Forelimb muscle (tissue), 1 donor: ENCODE measurements at regions not wholly inside any gene's neighbourhood (a gene's known extent, or its start where the extent isn't known, plus 50 kb on each side); places are given as distances from the start of the nearest gene placed in this dataset.

Source experiments
- DNase-seq: peaks from one replicate; pipeline ENCODE4 v3.0.0-alpha.2; 2013; ENCODE audit warnings: low read depth

DNA sequence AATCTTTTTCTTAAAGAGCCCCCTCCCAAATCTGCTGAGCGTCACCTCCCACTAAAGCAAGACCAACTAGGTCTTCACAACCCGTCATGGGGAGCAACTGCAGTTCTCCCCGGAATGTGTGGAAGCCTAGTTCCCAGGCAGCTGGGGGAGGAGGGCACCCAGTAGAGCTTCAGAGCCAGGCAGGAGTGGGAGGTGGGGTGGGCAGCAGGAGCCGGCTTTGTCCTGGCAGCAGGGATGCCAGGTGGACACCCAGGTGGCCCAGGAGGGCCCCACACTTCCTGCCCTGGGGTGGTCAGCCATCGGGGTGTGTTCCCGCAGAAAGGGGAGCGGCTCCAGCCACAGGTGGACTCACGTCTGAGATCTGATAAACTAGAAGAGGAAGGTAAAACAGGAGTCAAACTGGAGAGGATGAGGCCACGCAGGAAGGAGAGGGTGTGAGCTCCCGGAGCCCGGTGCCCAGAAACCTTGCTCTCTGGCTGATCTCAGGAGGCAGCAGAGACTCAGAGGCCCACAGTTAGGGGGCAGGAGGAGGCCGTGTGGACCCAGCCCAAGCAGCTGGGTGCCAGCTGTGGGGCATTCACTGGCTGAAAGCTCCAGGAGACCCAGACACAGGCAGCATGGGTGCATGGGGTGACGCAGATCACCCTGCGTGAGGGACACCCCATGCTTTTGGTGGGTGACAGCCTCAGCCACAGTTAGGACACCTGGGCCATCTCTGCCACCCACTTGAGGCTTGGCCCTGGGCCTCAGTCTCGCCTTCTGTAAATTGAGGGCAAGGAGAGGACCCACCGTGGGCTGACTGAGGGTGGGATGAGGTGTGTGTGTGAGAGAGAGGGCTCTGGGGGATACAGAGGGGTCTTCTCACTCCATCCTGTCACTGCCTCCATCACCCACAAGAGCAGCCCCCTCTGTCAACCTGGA lies 260.8 kb upstream of the TNRC6C start:
- DNase-seq = no peak

DNA sequence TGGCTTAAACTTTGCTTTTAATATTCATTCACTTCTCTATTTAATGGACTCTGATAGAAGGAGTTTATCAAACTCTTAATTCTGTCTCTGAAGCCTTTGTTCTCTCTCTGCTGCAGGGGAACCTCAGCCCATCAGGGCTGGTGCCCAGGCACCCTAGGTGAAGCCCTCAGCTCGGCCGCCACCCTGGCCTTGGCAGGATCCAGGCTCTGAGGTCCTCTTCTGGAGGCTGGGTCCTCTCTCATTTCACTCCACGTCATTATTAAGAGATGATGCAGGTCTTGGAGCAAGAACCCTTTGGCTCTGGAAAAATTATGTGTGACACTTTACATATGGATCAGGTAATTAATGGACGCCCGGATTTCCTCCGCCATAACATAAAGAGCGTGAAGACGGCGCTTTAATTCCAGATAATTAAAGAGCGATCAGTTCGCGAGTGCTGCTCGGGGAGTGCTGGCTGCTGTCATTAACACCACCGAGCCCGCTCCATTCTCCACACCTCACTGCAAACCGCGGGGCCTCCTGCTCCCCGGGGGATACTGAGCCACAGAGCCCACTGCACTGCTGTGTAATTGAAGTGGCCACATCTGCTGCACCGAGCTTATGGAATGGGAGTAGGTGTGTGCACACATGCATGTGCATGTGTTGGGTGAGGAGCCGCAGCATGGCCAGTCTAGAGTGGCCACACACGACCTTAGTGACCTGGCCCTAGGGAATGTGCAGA lies 259.4 kb upstream of the TNRC6C start:
- no peak for DNase-seq

DNA sequence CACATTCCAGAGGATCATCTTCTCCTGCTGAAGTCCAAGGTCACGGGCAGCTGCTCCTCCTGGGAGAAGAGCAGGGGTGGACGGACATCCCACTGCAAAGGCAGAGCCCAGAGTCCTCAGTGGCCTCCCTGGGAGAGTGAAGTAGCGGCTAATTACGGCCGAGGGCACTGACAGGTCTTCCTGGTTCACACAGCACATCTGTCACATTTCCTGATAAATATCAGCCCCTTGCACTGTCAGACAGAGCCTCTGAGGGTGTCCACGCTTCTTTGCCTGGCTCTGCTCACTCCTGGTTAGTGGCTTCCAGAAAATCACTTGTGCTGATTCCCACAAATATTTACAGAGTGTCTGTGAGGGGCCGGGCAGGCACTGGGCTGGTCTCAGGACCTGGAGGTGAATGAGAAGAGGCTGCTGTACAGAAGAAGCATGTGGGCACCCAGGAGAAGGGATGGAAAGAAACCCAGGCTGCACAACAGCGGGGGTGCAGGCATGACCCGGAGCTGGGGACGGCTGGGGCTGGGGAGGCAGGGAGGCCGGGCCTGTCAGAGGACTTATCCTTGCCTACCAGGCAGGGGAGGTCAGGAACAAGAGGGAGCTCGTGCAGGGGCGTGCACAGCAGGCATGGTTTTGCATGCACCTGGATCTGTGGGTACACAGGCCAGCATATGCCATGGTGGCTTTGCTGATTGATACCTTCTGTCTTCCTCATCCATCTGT lies 258.2 kb upstream of the TNRC6C start:
- no peak for DNase-seq

DNA sequence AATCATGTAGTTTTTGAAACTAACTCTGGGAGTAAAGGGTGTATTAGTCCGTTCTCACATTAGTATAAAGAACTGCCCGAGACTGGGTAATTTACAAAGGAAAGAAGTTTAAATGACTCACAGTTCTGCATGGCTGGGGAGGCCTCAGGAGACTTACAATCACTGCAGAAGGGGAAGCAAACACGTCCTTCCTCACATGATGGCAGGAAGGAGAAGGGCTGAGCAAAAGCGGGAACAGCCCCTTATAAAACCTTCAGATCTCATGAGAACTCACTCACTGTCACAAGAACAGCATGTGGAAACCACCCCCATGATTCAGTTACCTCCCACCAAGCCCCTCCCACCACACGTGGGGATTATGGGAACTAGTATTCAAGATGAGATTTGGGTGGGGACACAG lies 256.5 kb upstream of the TNRC6C start:
- DNase-seq = no peak

DNA sequence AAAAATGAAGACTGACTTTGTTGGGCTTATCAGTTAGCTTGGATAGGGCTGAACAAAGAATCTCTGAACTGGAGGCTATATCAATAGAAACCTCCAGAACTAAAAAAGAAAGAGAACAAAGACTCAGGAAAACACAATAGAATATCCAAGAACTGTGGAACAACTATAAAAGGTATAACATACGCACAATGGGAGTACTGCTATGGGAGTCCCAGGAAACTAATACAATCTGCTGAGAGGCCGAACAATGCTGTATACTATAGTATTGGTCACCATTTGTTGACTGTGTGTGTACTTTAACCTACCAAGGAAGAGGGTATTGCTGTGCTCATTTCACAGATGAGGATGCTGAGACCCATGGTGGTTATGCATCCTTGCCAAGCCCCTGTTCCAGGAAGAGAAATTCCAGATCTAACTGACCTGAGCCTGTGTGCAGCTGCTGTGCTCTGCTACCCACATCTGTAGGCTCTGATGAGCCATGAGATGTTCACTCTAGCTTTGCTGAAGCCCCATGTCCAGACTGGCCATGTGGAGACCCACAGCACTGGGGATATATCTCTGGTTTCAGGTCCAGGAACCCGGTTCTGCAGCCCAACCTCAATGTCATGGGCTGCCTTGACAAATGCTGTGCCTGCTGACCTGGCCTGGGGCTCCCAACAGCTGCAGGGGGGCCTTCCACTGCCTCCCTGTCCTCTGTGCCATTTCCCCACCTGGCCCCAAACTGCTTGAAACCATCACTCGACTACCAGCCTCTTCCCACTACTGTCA lies 254.3 kb upstream of the TNRC6C start:
- DNase-seq = no peak

DNA sequence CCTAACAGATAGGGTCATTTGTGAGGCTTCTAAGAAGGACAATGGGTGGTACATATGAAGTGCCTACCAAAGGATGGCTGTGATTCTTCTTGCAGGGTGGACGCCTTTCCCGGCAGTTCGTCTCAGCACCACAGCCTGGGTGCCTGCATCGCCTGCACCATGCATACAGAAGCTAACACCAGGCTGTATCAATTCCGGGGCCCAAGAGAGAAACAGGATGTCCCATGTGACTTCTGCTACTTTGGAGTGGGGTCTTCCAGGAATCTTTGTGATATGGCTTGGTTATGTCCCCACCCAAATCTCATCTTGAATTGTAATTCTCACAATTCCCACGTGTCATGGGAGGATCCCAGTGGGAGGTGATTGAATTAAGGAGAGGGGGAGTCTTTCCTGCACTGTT lies 251.6 kb upstream of the TNRC6C start:
- no peak for DNase-seq

DNA sequence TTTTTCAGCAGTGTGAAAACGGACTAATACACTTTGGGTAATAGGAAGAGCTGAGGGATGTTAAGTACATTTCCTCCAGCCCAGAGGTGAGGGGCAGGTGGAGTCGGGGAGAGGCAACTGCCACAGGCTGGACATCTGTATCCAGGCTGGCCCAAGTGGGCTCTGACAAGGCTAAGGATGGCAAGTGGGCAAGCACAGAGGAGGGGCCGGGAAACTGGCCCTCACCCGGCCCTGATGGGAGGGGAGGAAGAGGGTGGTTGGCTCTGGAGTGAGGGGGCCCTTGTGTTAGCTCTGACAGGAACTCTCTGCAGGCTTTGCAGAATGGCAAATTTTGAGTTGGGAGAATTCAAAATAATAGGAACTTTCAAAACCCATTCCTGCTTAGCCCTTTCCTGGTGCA lies 251.0 kb upstream of the TNRC6C start:
- DNase-seq = no peak

DNA sequence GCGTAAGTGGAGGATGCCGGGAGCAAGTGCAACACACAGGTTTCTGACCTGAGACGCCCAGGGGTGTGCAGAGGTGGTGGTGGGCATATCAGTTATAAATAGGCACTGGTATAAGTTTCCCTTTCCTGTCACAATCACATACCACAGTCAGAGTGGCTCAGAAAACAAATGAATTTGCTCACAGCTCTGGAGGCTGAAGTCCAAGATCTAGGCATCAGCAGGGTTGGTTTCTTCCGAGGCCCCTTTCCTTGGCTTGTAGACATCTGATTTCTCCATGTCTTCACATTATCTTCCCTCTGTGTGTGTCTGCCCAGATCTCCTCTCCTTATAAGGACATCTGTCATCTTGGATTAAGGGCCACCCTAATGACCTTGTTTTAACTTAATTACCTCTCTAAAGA lies 250.5 kb upstream of the TNRC6C start:
- DNase-seq = no peak

DNA sequence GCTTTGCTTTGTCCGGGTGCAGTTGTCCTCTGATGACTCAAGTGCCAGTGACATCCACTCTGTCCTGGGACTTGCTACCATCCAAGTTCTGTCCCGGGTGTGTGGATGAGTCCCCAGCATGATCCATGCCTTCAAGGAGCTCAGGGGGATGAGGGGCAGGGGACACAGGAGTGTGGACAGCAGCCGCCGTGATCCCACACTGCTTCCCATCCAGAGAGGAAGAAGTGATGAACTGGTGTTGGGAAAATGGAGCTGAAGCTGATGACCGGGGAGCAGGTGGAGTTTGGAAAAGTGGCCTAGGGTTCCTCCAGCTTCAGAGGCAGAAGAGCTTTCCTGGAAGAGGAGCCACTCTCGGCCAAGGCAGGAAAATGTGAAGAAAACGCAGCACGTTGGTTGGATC lies 249.6 kb upstream of the TNRC6C start:
- no peak for DNase-seq

DNA sequence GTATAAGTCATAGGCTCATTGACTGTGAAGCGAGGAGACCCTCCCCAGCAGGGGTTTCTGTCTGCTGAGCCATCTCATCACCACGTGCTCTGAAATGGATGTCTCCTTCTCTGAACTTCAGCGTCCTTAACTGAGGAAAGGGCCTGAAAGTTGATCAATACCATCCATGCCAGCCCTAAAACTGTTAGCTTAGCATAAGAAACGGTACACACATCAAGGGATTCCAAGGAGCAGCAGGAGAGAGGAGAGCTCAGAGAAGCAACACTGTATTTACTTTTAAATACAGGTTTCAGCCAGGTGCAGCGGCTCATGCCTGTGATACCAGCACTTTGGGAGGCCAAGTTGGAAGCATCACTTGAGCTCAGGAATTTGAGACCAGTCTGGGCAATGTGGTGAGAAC lies 248.9 kb upstream of the TNRC6C start:
- no peak for DNase-seq

DNA sequence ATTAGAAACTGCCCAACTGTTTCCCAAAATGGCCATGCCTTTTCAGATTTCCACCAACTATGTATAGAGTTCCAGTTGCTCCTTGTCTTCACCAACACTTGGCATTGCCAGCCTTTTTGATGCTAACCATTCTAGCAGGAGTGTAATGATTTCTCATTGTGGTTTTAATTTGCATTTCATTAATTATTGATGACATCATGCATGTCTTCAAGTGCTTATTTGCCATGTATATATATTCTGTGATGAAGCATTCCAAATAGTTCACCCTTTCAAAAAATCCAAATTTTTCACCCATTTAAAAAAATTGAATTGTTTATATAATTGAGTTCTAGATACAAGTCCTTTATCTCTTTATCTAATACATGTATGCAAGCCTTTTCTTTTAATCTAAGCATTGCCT lies 245.9 kb upstream of the TNRC6C start:
- no peak for DNase-seq

DNA sequence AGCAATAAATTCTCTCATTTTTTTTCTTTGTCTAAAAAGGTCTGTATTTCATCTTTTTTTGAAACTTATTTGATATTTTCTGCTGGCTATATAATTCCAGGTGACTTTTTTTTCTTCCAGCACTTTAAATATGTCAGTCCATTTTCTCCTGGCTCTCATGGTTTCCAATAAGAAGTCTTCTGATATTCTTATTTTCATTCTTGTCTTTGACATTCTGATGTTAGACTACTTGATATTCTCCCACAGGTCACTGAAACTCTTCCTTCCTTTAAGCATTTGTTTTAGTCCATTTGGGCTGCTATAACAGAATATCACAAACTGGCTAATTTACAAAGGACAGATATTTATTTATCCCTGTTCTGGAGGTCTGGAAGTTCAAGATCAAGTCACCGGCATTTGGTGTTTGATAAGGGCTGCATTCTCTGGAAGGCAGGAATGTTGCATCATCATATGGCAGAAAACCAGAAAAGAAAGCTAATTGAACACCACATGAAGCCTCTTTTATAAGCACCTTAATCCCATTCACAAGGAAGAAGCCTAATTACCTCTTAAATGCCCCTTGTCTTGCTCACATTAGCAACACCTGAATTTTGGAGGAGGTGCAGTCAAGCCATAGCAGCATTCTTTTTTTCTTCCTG lies 242.1 kb upstream of the TNRC6C start:
- no peak for DNase-seq

DNA sequence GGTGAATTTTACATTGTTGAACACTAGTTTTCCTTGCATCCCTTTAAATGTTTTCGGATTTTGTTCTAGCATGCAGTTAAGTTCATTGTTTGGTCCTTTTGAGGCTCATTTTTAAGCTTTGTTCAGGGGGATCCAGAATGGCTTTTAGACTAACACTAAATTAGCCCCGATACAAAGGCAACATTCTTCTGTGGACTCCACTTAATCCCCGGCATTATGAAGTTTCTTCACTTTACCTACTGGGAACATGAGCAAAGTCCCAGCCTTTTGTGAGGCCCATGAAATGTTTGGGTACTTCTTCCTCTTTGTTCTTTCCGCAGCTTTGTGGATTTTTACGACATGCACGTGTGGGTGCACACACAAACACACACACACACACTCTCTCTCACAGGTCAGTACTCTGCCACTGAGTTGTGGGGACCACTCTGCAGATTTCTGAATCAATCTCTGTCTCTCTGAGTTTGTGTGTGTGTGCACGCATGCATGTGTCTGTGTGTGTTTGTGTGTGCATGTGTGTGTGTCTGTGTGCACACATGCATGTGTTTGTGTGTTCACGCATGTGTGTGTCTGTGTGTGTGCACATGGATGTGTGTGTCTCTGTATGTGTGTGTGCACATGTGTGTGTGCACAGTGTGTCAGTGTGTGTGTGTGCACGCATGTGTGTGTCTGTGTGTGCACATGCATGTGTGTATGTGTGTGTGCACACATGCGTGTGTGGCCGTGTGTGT lies 240.4 kb upstream of the TNRC6C start:
- DNase-seq = no peak

DNA sequence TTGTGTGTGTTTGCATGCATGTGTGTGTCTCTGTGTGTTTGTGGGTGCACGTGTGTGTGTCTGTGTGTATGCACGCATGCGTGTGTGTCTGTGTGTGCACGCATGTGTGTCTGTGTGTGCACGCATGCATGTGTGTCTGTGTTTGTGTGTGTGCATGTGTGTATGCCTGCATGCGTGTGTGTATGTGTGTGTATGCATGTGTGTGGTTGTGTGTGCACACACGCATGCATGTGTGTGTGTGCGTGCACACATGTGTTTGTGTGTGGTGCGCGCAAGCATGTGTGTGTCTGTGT lies 239.9 kb upstream of the TNRC6C start:
- no peak for DNase-seq

DNA sequence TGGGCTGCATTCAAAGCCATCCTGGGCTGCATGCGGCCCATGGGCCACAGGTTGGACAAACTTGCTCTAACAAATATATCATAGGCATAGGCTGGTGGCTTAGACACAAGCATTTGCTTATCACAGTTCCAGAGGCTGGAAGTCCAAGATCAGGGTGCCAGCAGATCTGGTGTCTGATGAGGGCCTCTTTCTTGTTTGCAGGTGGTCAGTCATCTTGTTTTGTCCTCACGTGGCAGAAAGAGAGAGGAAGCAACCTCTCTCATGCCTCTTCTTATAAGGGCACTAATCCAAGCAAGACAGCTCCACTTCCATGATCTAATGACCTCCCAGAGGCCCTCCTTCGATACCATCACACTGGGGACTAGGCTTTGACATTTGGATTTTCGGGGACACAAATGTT lies 238.7 kb upstream of the TNRC6C start:
- no peak for DNase-seq

DNA sequence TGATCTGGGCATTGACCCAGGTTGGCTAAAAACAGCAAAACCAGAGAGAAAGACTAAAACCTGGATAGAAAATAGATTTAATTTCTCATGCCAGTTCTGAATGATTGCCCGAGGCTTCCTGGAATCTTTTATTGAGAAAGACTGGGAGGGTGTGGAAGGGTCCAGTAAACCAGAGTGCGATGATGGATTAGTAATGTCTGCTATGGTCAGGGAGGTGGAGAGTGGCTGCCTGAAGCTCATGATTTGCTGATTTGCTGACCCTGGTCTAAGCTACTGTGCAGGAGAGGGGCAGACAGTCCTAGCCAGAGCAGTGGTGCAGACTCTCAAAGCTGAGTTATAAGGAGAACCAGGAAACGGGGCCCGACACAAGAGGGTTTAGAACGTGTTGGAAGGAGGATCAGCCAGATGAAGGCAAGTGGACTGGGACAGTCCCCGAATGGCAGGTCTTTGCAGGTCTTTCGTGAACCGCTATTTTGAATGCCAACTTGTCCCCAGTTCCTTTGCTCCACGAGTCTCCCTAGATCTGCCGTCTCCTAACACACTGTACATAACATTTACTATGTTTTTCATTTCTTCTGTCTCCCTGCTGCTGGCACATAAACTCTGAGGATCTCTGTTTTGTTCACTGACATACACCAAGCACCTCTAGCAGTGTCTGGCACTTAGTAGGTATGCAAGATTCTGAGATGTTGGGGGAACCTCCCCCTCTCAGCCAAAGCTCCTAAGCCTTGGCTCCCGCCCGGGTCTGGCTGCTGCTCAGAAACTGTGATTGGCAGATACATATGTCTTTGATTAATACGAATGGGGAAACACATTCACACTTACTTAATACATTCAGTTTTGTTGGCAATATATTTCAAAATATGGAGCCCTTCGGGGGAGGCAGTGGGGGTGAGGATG lies 237.3 kb upstream of the TNRC6C start:
- no peak for DNase-seq

DNA sequence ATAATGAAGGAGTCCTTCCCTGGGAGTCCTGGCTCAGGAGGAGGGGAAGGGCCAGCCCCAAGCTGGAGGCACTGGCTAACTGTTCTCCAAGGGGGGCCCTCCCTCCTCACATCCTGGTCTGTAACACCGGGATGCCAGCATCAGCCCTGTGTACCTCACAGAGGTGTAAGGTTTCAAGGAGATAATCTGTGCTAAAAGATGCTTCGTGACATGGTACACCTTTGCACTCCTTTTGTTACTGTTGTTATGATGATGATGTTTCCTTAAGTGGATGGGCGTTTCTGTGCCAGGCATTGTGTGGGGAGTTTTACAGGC lies 236.7 kb upstream of the TNRC6C start:
- no peak for DNase-seq

DNA sequence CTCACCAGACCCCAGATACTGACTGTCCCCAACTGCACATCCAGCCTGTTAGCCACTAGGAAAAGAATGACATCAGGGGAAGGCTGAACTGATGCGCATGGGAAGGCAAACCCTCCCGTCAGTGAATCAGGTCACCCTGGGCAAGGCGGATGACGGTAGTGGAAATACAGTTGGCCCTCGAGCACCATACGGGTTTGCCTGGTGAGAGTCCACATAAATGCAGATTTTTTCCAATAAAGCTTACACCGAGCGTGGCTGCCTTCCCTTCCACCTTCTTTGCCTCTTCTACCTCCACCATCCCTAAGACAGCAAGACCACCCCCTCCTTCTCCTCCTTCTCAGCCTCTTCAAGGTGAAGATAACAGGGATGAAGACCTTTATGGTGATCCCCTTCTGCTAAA lies 236.1 kb upstream of the TNRC6C start:
- no peak for DNase-seq

DNA sequence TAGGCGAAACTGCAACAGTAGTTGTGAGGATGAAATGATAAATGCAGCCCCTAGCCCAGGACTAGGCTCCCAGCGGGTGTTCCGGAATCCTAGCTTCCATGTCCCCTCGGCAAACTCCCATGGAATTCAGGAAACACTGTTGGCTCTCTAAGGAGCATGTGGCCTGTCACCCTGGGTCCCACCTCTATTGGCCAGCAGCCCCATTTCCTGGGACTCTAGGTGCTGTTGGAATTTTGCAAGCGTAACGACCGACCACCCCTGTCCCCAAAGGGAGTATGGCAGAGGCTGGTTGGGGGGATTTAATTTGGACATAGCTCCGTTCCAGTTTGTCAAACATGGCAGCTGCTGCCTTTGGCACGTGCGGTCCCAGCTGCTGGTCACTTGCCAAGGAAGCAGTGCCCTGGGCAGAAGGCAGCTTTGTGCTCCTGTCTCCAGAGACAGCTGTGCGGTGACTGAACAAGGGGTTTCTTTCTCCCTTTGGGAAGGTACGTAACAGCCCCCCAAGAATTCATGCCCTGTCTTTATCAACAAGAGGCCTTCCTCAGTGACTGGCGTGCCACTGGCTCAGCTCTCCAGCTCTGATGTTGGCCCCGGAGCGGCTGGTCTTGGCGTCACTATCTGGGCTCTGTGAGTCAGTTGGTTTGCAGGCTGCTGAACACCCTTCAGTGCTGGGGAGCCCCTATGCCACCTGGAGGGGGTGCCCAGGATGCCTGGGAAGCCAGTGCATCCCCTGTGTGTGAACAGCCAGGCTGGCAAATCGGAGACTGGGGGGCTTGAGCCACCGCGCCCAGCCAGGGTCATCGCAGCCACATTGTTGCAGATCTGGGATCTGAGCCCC lies 235.2 kb upstream of the TNRC6C start:
- DNase-seq = no peak
